Stimulated activated CD8-positive, alpha-beta memory T cell treated with anti-CD3 and anti-CD28 coated beads, Interleukin-15, amount 100 ng/mL, for 1 hour (primary cell): ENCODE measurements at regions not wholly inside any gene's neighbourhood (a gene's known extent, or its start where the extent isn't known, plus 50 kb on each side); places are given as distances from the start of the nearest gene placed in this dataset.

Source experiments
- DNase-seq: peaks from one replicate; pipeline ENCODE4 v3.0.0-alpha.2; 2020; ENCODE audit warnings: low read depth

- DNase-seq: no peak
These were observed 70.4 kb upstream of the BLCAP start for GRCh38 chr20:37598100-37598543.

- DNase-seq: no peak
These were observed 69.3 kb upstream of the BLCAP start for GRCh38 chr20:37596890-37597536.

GRCh38 chr20:37596168-37596567 is 68.5 kb upstream of the BLCAP start:
- DNase-seq: no peak

- DNase-seq: no peak
These were observed 66.0 kb upstream of the BLCAP start for GRCh38 chr20:37593710-37594109.

- no peak for DNase-seq
These were observed 63.3 kb upstream of the BLCAP start for GRCh38 chr20:37590938-37591490.

GRCh38 chr20:37586078-37586477 is 58.4 kb upstream of the BLCAP start:
- DNase-seq: no peak

- no peak for DNase-seq
These were observed 56.6 kb upstream of the BLCAP start for GRCh38 chr20:37584238-37584807.

GRCh38 chr20:37581246-37581645 is 53.6 kb upstream of the BLCAP start:
- DNase-seq: no peak

- DNase-seq: no peak
These were observed 52.4 kb upstream of the BLCAP start for GRCh38 chr20:37580069-37580468.

- DNase-seq: no peak
These were observed 51.4 kb upstream of the BLCAP start for GRCh38 chr20:37579106-37579505.

GRCh38 chr20:37577981-37578380 is 50.3 kb upstream of the BLCAP start:
- DNase-seq: no peak
